Right forelimb (tissue), 1 donor: ENCODE measurements at regions not wholly inside any gene's neighbourhood (a gene's known extent, or its start where the extent isn't known, plus 50 kb on each side); places are given as distances from the start of the nearest gene placed in this dataset.

Experiments used
- DNase-seq: peaks from one replicate; pipeline ENCODE4 v3.0.0-alpha.2; 2018

- DNase-seq, result peak; percentile 49
Measured at GRCh38 chr11:70915158-70915985, 337.0 kb downstream of the SHANK2 start.

GRCh38 chr11:70916351-70916750 is 336.0 kb downstream of the SHANK2 start:
- DNase-seq, result no peak

GRCh38 chr11:70918242-70918641 is 334.1 kb downstream of the SHANK2 start:
- no peak for DNase-seq

GRCh38 chr11:70921804-70922203 is 330.6 kb downstream of the SHANK2 start:
- no peak for DNase-seq

DNA sequence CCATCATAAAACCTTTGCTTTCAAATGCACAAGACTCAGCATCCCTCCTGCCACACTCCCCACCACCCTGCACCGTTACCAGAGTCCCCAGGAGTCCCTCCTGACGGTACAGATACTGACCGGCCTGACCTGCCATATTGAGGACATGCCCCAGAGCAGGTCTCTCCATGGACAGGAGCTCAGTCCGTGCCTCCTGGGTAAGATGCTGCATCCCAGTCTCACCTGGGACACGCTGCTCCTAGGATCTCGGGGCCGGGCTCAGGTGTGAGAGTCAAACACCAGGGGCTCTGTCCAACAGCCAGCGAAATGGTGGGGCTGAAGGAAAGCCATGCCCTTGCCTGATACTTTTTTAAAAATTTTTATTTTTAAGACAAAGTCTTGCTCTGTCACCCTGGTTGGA is 328.3 kb downstream of the SHANK2 start:
- no peak for DNase-seq

DNA sequence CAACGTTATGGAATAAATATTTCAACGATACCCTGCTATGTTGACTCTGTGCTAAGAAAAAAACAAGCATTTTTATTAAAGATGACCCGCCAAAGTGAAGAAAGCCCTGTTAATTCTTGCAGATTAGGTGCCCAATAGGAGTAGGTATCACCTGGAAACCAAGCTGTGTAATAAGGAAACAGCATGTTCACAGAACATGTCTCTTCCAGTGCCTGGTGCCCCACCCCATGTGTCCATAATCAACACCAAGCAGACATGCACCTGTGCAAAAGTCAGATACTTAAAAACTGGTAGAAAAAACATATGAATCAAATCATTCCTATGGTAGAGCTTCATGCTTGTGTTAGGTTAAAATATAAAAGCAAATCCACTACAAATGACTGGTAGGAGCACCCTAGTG is 327.1 kb downstream of the SHANK2 start:
- no peak for DNase-seq

DNA sequence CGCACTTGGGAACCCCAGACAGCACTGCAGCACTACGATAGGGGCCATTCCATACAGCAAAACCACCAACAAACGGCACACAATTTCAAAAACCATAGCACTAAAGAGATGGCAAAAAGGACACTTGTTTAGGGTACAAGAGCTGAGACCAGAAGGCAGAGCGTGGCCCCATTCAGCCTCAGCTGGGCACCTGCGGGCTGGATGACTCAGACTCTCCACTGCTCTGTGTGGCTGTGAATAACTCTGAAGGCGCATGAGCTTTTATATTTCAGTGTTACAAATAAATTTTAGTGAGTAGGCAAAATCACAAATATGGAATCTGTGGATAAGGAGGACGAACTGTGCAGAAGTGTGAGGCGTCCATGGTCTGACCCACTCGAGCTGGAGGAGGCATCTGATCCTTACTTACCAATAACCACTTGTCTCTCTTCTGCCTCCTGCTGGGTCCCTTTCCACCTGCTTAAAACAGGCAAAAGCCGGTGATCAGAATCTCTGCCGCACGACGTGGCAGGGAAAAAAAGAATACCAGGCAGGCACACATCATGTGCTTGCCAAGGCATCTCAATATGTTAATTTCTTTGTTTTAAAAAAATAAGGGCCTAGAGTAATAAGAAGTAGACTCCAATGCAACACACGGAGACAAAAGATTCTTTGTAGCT is 325.7 kb downstream of the SHANK2 start:
- no peak for DNase-seq

DNA sequence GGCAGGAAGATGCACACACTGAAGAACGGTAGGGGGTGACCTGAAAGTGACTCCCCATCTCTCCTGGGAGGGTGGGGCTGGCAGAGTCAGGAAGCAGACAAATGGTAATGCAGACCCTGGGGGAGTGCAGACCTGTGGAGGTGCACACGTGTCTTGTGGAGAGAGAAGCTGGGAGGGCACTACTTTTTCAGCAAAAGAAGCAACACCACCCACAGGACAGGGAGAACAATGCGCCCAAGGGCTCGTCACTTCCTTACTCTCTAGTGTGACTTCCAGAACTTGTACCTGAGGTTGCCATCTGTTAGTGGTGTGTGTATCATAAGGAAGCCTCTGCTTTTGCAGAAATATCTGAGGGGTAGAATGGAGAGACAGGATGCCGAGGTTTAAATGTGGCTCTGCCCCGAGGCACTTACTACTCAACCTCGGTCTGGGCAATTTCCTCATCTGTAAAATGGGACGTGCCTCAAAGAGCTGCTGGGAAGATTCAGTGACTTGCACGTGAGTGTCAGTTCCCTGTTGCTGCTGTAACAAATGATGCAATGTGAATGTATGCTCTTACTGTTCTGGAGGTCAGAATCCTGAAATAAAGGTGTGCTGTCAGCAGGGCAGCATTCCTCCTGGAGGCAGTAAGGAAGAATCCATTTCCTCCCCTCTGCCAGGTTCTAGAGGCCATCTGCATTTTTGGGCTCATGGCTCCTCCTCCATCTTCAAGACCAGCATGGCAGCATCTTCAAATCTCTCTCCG is 323.4 kb downstream of the SHANK2 start:
- no peak for DNase-seq

GRCh38 chr11:70930215-70930614 is 322.2 kb downstream of the SHANK2 start:
- no peak for DNase-seq

DNA sequence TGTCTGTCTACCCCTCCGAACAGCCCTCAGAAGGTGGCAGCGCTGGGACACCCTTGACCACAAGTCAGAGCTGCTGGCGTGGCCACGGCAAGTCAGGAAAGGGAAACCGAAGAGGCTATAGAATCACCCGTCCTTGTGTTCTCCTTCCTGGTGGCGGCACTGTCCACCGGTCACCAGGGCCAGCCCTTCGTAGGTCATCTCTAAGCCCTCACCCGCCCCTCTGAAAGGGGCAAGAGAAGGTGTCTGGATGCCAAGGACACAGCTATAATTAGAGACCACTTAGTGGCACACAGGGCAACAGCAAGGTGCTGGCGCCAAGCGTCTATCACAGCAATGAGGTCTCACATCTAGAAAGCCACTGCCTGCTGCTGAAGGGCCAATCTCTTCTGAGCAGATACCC is 320.9 kb downstream of the SHANK2 start:
- no peak for DNase-seq

DNA sequence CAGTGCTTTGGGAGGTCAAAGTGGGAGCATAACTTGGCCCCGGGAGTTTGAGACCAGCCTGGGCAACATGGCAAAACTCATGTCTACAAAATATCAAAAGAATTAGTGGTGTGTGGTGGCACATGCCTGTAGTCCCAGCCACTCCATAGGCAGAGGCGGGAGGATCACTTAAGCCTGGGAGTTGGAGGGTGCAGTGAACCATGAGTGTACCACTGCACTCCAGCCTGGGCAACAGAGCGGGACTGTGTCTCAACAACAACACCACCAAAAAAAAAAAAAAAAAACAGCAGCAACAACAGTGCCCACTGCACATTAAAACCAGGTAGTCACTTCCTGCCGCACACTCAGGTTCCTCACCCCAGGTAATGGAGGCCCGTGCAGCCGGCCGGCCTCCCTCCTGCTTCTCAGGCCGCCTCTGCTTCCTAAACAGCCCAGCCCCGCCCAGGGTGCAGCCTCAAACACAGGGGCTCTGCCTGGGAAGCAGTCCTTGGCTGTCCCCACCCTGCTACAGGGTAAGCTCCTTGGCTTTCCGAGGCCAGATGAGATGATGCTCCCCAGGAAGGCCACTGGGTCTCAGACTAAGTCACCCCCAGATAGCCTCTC is 318.3 kb downstream of the SHANK2 start:
- DNase-seq, result no peak

- DNase-seq, result no peak
Measured at GRCh38 chr11:70935006-70935768, 317.2 kb downstream of the SHANK2 start.

DNA sequence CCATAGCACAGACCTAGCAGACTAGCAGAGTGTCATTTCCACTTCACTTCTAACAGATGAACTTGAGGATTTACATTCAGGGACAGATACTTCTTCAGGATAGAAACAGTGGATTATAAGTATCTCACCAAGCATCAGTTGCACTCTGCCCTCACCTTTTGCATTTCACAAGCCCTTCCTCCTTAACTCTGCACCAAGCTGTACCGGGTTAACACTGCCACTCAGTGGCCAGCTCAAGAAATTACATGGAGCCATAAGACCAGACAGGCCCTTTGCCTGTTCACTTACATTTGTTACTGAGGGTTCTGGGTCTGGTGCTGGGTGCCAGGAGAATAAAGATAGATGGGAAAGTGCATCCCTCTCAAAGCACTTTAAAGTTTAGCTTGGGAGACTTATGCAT is 309.8 kb downstream of the SHANK2 start:
- DNase-seq, result no peak

DNA sequence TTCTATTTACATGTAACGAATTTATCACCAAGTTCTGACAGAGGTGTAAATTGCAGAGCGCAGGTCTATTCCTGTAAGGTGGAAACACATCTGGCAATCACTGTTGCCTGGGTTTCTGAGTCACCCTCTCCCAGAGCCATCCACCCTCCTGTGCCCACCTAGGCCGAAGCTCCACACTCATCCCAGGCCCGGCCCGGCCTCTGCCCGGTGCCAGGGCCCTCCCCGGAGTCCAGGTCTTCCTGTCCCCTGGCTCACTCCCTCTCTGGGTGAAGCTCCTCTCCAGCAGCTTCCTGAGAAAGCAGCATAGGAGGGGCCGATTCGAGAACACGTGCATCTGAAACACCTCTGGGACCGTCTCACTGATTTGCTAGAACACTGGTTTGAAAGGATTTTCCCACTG is 308.2 kb downstream of the SHANK2 start:
- no peak for DNase-seq

- DNase-seq, result no peak
Measured at GRCh38 chr11:70944636-70945035, 307.7 kb downstream of the SHANK2 start.

GRCh38 chr11:70948398-70948797 is 304.0 kb downstream of the SHANK2 start:
- DNase-seq, result no peak

DNA sequence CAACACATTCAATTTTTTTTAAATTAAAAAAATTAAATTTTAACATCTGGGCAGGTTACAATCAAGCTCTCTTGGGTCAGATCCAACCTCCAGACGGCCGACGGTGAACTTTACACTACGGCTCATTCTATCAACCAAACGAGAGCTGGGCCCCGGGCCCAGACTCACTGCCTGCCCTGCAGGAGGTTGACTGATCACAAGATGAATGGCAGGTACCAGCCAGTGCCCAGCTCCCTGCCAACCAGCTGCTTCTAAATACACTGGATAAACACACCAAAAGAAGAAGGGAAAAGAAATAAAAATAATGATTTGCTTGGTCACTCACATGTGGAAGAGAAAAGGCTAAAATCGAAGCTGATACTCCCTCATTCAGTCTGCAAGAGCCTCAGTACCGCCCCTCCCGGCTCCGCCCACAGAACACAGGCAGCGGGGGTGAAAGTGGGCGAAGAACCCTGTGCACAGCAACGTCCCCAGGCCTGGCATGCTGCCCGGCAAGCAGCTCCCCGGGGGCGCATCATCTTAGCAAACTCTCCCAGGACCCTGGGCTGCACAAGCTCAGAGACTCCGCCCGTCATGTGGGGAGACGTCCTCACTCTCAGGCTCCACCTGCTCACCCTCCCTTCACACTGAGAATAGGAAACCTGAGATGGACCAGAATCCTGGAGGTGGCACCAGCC is 303.4 kb downstream of the SHANK2 start:
- no peak for DNase-seq

DNA sequence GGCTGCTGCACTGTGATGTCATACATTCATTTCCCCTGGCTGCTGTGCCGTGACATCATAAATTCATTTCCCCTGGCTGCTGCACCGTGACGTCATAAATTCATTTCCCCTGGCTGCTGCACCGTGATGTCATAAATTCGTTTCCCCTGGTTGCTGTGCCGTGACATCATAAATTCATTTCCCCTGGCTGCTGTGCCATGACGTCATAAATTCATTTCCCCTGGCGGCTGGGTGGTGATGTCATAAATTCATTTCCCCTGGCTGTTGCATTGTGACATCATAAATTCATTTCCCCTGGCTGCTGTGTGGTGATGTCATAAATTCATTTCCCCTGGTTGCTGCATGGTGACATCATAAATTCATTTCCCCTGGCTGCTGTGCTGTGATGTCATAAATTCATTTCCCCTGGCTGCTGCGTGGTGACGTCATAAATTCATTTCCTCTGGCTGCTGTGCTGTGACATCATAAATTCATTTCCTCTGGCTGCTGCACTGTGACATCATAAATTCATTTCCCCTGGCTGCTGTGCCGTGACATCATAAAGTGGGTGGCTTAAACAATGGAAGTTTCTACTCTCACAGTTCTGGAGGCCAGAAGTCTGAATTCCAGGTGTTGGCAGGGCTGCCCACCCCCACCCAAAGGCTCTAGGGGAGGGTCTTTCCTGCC is 301.1 kb downstream of the SHANK2 start:
- no peak for DNase-seq

DNA sequence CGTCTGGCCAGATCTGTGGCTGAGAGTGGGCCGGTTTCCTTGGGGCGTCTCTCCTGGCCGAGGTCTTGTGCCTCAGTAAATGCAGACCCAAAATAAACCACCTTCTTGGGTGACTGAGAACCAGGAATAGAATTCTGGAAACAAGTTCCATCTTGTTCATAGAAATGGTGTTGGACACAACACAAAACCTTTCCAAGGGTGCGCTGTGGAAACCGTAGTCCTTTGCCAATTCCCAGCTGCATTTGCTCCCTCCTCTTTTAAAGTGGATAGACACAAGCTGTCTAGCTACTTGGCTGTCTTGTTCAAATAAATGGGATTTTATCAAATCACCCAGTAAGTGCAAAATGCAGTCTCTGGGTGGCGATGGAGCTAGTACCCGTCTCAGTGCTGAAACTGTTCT is 300.2 kb downstream of the SHANK2 start:
- DNase-seq, result no peak

DNA sequence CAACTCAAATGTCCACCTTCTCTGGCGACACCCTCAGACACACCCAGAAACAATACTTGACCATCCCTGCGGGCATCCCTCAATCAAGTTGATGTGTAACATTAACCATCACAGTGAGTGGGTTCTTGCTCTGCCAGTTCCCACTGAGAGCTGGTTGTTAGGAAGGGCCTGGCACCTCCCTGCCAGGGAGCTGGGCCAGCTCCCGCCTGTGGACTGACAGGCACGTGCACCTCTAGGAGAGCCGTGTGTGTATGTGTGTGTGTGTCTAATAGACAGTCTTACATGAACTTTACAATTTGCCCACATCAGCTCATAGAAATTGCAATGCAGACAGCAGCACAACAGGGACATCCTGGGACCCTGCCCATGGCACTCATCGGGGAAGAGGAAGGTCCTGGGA is 298.7 kb downstream of the SHANK2 start:
- DNase-seq, result no peak

GRCh38 chr11:70954471-70954870 is 297.9 kb downstream of the SHANK2 start:
- no peak for DNase-seq
